NCI-H1105 (cell line): ENCODE measurements at regions not wholly inside any gene's neighbourhood (a gene's known extent, or its start where the extent isn't known, plus 50 kb on each side); places are given as distances from the start of the nearest gene placed in this dataset.

ENCODE experiments used
- DNase-seq: peaks from one replicate; lab custom pipeline; 2025; lab: John Stamatoyannopoulos, UW

DNA sequence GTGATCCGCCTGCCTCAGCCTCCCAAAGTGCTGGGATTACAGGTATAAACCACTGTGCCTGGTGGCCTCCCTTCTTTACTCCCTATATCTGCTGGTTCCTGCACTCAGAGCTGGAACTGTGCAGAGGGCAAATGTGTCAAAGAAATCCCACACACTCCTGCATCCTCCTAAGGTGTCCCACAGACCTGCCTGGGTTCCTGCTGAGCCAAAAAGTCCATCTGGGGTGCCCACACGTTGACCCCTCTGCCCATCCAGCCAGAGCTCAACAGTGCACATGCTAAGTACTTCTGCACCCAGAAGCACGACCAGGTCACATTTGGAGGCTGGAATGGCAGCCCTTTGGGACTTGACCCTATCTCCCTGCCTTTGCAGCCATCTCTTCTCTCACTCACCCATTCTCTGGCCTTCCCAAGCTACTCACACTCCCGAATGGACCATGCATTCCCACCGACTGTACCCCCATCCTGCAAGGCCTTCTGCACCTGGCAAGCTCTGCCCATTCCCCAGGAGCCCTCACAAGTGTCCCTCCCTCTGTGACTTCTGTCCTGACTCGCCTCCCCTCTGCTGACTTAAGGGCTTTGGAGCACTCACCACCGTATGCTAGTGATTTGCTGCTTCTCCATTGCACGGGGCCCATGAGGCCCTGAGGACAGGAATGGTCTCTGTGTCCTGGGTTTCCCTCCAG is 152.1 kb downstream of the KCTD15 start:
- no peak for DNase-seq

DNA sequence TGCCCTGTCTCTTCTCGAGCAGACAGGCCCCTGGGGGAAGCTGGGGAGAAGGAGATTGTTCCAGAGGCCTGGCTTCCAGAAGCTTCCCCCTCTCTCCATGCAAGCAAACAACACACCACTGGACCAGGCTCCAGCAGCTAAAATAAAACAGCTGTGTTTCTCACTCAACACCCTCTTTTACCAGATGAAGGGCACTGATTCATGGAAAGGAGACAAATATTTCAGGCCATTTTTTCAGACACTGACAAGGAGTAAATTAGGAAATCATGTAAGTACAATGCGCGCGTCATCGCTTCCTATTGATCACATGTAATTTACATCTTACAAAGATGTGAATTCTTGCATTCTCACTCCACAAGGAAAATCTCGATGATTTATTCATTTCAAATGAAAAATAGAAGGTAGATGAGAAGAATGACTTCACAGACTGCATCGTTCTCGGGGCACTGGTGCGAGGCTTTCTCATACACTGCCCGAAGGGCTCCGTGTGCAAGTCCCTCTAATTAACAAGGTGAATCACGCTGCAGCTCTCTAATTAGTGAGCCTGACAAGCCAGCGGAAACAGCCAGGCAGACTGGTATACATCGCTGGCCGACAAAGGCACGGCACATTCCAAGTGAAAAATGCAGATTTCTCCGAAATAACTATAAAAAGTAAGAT is 153.6 kb downstream of the KCTD15 start:
- DNase-seq = no peak

DNA sequence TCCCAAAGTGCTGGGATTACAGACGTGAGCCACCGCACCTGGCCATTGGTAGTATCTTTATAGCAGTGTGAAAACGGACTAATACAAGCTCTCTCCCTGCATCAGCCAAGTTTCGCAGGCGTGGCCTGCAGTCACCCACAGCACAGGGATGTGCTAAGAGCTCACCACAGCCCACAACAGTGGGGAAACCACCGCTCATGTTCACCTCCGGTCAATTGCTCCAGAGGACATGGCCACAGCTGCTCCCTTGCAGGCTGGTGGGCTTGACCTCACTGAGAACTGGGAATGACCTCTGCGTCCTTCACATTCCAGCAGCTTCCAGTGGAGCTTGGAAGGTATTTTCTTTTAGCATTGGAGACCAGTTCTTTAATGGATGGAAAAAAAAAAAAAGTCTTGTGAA is 156.4 kb downstream of the KCTD15 start:
- no peak for DNase-seq

DNA sequence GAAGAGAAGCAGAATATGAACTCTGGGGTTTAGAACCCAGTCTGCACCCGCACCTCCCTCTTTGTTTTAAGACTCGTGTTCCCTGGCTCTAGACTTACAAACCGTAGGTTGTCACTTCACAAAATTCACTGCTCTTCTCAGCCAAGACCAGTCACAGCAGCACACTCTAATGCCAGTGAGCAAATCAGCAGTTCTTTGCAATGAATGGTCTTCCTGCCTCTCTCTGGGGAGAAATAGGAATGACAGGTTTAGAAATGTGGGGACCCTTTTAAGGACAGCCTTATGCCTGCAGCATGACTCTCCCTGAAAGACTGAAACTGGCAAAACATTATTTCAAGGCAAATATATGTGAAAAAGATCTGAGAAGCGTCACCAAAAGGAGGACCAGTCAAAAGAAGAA is 156.9 kb downstream of the KCTD15 start:
- DNase-seq = no peak

DNA sequence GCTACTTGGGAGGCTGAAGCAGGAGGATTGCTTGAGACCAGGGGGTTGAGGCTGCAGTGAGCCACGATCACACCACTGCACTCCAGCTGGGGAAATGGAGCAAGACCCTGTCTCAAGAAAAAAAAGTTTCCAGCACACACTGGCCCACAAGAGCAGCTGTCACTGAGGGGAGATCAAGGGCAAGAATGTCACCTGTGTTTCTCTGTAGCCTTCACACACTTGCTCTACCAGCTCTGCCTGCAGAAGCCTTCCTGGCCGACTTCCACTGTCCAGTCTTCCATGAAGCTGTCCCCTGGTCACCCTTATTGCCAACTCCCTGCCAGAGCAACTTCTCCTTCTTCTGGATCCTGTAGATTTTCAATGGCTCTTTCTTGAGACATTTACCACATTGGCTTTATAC is 158.0 kb downstream of the KCTD15 start:
- no peak for DNase-seq

DNA sequence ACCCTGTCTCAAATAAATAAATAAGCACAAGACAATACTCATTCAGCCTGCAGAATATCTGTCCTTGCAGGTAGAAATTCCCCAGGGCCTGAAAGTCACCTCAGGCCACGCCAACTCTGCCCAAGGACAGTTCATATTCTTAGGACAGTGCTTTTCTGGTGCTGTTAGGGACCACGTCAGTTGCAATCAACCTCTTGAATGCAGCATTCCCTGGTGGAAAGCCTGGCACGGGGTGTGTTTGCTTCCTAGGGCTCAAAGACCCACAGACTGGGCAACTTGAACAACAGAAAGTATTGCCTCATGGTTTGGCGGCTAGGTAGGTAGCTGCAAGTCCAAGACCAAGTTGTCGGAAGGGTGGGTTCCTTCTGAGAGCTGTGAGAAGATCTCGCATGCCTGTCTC is 160.3 kb downstream of the KCTD15 start:
- DNase-seq = no peak

DNA sequence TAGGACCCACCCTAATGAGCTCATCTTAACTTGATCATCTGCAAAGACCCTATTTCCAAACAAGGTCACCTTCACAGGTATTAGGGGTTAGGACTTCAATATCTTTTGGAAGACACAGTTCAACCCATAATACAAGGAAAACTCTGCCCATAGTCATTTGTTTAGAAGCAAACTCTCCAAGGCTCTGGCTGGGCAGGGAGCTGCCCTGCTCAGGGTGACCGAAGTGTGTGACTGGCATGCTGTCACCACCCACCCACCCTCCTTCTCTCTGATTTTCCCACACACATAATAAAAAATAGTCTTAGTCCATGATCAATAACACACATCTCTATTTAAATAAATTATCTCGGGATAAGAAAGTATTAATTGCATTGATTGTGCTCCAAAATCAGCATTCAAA is 161.1 kb downstream of the KCTD15 start:
- DNase-seq = no peak

DNA sequence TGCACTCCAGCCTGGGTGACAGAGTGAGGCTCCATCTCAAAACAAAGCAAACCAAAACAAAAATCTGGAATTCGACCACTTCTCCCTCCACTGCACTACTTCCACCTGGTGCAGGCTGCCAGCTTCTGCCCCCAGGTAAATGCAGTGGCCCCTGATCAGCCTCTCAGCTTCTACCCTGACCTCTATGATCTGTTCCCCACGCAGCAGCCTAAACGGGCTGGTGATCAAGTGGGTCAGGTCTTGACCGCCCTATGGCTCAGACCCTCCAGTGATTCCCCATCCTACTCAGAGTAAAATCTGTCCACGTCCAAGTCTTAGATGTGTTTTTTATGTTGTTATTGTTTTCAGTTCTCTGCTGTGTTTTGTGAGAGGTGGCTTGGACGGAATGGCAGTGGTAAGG is 163.9 kb downstream of the KCTD15 start:
- no peak for DNase-seq

DNA sequence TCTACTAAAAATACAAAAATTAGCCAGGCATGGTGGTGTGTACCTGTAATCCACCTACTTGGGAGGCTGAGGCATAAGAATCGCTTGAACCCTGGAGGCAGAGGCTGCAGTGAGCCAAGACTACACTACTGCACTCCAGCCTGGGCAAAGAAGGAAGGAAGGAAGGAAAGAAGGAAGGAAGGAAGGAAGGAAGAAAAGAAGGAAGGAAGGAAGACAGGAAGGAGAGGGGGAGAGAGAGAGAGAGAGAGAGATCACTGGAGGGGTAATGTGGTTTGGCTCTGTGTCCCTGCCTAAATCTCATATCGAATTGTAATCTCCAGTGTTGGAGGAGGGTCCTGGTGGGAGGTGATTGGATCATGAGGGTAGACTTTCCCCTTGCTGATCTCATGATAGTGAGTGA is 165.5 kb downstream of the KCTD15 start:
- DNase-seq = no peak

DNA sequence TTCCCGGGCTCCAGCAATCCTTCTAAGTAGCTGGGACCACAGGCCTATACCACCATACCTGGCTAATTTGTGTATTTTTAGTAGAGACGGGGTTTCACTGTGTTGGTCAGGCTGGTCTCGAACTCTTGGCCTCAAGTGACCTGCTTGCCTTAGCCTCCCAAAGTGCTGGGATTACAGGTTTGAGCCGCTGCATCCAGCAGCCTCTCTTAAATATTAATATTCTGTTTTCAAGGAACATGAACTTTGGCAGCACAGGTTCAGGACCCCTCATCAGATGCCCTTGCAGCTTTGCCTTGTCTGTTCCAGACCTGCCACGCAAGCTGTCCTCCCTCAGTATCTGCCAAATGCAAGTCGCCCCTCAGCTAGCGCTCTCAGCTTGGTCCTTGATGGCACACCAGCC is 166.8 kb downstream of the KCTD15 start:
- no peak for DNase-seq

DNA sequence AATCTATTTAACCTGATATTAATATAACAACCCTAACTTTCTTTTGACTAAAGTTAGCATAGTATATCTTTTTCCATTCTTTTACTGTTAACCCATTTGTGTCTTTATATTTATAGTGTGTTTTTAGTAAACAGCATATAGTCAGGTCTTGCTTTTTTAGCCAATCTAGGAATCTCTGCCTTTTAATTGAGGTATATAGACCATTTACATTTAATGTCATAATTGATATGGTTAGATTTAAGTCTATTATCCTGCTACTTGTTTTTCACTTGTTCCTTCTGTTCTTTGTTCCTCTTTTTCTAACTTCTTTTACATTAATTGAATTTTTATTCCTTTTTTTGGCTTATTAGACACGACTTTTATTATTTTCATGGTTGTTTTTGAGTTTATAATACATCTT is 174.4 kb downstream of the KCTD15 start:
- no peak for DNase-seq

DNA sequence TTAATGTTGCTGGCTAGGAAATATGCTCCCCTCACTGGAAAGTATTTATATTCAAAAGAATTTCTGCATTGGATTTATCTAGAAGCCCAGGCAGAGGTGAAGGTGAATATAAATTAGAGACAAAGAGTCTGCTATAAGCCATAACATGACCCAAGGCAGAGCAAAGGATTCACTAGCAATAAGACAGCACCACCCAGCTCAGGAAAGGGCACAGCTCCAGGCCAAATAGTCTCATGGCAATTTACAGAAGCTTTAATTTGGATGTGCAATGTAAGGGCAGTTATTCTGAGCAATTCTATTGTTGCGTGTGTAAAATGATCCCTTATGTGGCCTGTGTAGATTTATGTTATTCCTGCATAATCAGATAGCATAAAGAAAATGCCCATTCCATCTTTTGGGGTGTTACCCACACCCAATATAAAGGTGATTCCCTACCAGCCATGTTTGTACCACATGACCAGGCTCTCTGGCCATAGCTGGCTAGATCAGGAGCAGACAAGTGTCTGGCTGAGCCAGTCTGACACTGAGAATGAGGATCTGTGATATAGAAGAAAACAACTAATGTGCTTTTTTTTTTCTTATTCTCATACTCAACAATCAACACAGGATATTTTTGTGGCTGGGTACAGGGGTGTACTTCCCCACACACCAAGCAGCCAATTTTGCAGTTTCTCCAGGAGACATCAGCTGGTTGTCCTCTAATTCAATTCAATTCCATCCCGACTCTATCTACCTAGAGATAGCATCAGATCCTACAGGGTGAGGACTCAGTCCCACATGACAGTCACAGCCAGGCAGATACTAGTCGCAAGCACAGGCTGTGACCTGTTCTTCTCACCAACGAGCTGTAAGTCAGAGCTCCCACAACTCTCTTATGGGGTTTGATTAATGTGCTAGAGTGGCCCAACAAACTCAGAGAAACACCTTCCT is 181.4 kb downstream of the KCTD15 start:
- DNase-seq = no peak

DNA sequence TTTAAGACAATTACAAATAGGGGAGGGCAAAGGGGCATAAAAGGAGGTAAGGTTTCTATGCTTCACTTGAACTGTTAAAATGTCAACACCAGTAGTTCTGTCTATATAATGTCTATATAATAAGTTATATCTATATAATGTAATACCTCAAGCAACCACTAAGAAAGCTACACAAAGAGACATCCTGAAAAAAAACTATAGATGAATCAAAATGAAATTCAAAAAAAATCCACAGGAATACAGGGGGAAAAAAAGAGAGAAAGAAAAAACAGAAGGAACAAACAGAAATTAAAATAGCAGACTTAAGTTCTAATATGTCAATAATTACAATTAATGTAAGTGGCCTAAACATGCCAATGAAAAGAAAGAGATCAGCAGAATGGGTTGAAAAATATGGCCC is 186.0 kb downstream of the KCTD15 start:
- no peak for DNase-seq

DNA sequence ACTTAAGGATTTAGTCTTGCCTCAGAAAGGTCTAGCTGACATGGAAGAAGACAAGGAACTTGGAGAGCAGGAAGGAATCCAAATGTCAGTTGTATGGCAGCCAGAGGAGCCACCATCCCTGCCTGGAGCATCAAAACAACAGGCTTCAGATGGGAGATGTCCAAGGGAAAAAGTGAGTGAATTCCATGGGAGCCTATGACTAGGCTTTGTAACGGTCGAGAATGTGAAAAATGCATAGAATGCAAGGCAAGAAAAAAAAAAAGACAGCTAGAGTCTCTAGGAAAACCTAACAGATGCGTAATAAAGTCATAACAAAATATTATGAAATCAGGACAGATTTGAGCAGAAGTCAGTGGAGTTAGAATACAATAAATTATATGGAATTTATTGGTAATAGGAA is 183.7 kb upstream of the LSM14A start:
- no peak for DNase-seq

DNA sequence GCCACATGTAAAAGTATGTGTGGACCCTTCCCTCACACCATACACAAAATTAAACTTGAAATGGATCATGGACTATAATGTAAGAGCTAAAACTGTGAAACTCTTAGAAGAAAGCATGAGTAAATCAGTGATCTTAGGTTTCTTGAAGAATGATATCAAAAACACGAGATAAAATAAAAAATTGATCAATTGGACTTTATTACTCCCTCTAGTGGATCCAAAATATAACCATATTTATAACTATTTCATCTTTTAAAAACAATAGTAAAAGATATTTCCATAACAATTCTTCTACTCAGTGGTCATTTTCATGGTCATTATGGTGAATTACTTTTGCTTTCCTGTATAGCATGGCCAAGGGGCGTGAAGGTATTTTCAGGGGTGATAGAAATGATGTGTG is 174.6 kb upstream of the LSM14A start:
- DNase-seq = no peak

DNA sequence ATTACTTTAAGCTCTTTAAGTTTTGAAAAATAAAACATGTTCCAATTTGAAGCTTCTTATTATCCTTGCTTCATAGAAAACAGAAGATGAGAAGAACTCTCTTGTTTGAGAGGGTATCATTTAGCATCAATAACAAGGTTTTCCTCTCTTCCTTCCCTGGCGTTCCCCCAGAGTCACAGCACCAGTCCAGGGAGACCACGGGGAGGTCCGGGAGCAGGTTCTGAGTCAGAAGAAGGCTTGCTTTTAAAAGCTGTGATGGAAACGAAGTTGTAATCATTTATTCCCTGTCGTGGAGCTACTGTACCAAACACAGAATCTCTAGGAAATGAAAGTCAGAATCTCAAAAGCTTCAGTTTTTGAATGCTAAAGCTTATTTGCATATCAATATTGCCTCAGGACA is 174.0 kb upstream of the LSM14A start:
- DNase-seq = no peak

DNA sequence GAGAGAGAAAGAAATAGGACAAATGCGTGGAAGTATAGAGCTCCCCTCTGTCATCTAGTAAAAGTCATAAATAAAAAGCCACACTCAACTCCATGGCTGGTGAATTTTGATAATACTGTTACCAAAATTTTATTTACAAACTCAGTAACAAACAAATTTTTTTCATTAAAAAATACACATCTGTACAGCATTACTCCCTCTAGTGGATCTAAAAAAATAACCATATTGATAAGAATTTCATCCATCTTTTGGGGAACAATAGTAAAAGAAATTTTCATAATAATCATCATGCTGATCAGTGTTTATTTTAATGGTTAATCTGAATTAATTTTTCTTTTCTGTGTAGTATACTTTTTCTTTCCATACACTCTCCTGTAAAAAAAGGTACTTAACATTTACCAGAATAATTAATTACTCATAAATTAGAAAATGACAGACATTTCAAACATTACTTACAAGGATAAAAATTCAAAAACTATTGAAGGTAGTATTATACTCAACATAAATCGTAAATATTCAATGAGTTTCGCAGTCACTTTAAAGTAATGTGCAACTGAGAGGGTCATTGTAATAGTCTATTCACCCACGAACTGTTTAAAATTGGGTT is 173.5 kb upstream of the LSM14A start:
- no peak for DNase-seq

DNA sequence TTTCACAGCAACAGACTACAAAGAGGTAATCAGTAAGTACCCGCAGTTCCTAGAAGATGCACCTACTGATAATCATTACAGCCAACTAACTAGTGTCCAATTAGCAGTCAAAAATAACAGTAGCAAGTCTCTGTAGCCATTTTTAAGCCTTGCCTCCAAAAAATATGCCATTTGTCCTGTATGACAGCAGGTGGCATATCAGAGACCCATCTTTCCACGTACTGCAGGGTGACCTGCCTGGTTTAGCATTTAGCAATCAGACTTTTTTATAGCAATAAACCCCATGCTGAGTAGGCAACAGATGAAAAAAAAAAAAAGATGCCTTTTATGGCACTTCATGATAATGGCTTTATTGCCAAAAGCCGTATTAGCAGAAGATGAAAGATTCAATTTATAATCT is 155.3 kb upstream of the LSM14A start:
- no peak for DNase-seq

DNA sequence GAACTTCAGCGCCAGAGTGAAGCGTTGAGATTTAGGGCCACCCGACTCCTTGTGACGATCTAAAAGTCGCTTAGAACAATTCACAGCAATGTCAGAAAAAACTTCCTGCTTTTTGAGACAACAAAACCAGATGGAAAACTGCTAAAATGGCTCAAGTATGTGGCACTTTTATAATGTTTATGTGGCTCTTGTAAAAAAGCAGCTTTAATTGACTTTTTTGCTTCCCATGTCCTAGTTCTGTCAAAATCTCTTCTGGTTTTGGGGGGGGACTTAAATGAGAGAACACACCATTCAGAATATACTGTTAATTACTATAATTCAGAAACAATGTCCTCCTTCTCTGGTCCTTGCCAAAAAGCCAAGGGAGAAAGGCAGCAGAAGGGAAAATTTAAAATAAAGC is 154.7 kb upstream of the LSM14A start:
- no peak for DNase-seq

DNA sequence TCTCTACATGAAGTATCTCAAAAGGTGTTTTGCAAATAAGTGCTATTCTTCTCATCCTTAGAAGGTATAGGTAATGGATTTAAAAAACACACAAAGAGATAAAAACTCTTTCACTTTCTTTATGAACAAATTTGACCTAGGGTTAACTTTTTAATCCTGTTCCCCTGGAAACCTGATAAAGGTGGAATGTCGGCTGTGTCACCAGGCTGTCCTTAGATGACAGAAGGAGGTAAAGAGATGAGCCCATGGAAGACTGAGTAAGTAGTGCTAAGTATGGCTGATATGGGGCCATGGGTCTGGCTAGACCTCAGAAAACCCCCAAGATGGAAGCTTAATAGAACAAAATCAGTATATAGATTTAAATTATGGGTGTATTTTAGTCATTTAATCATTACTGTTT is 153.8 kb upstream of the LSM14A start:
- no peak for DNase-seq

DNA sequence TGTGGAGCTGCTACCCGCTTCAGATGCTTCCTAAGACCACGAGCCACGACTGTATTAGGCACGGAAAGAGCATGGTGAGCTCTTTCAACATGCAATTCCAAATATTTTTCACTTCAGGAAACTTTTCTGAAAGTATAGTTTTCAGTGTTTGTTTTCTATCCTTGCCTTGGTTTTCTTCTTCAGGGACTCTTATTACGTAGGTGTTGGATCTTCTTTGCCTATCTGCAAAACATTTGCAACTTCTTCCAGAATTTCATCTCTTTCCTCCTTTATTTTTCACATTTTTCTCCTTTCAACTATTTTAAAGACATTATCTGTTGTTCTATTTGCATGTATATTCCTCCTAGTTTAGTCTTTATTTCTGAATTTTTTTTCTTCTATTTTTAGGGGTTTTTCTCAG is 148.9 kb upstream of the LSM14A start:
- no peak for DNase-seq

DNA sequence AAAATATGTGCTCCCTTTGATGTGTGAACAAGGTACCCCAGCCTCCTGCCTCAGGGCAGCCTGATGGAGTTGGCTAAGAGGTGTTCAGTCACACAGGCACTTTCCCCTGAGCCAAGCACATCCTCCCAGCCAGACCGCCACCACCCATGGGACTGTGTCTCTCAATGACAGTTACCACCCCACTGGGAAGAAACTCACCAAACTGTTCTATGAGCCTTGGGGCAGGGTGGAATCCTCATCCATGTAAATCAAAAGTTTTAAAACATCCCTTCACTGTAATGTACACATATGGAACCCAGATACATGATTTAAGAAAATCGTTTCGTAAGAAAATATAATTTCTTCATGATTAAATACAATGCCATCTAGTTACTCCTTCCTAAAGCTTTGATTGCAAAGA is 138.4 kb upstream of the LSM14A start:
- no peak for DNase-seq
